ENCODE measurements at regions not wholly inside any gene's neighbourhood (a gene's known extent, or its start where the extent isn't known, plus 50 kb on each side); places are given as distances from the start of the nearest gene placed in this dataset.

- Histone ChIP-seq H3K9me3 (no peaks in the 10 kb centered on the region), H3K27ac (no peak overlapping the region), H3K4me1 (no peaks in the 10 kb centered on the region), H3K27me3 (ENCODE audit: insufficient read depth in 3 of 3, low read length in 2 of 3) (peaks cover 0 to 2% (median 0%) of the 10 kb centered on the region in 3 donors), H3K4me3 (no peak overlapping the region), H3K36me3 (ENCODE audit: insufficient read depth in 1 of 2, low read depth in 1 of 2) (no peaks in the 10 kb centered on the region)
- intact Hi-C loops (cut with DNase I) = no loop called here
- DNase-seq (no peak), ATAC-seq (no peak)
- WGBS, 3 donors = 61 to 69% (median 68%) methylated on average over 14 of the region's 14 CpGs
- no peak for TF ChIP-seq CTCF (IDR thresholded peaks at IDR 0.05)
Measured at GRCh38 chr20:48223715-48224114, 438.4 kb upstream of the SULF2 start.

- 85 to 90% (median 86%) methylated on average over 8 of the region's 8 CpGs for WGBS, 3 donors
- TF ChIP-seq CTCF (IDR thresholded peaks at IDR 0.05) = no peak
- H3K27me3 ChIP-seq (ENCODE audit: insufficient read depth in 3 of 3, low read length in 2 of 3) = peaks cover 0 to 2% (median 0%) of the 10 kb centered on the region in 3 donors
- DNase-seq = no peak
- intact Hi-C loops (cut with DNase I) = no loop called here
- no peak overlapping the region for H3K27ac ChIP-seq
- ATAC-seq = no peak
- no peaks in the 10 kb centered on the region for H3K4me1 ChIP-seq
- H3K4me3 ChIP-seq = no peak overlapping the region
- no peaks in the 10 kb centered on the region for H3K9me3 ChIP-seq
- no peaks in the 10 kb centered on the region for H3K36me3 ChIP-seq (ENCODE audit: insufficient read depth in 1 of 2, low read depth in 1 of 2)
Measured at GRCh38 chr20:48222595-48223180, 437.4 kb upstream of the SULF2 start.

- no peak for TF ChIP-seq CTCF (IDR thresholded peaks at IDR 0.05)
- Histone ChIP-seq H3K4me1 (no peaks in the 10 kb centered on the region), H3K27me3 (ENCODE audit: insufficient read depth in 3 of 3, low read length in 2 of 3) (peaks cover 0 to 2% (median 0%) of the 10 kb centered on the region in 3 donors), H3K27ac (no peak overlapping the region), H3K4me3 (no peak overlapping the region), H3K9me3 (no peaks in the 10 kb centered on the region), H3K36me3 (ENCODE audit: insufficient read depth in 1 of 2, low read depth in 1 of 2) (no peaks in the 10 kb centered on the region)
- intact Hi-C loops (cut with DNase I) = no loop called here
- WGBS, 3 donors = 60 to 65% (median 62%) methylated on average over 6 of the region's 6 CpGs
- ATAC-seq = no peak
- DNase-seq = no peak
Measured at GRCh38 chr20:48220033-48220633, 434.9 kb upstream of the SULF2 start.

GRCh38 chr20:48219306-48219705 is 434.0 kb upstream of the SULF2 start:
- DNase-seq (no peak), ATAC-seq (no peak)
- Histone ChIP-seq H3K27me3 (ENCODE audit: insufficient read depth in 3 of 3, low read length in 2 of 3) (peaks cover 0 to 2% (median 0%) of the 10 kb centered on the region in 3 donors), H3K27ac (no peak overlapping the region), H3K4me1 (no peaks in the 10 kb centered on the region), H3K36me3 (ENCODE audit: insufficient read depth in 1 of 2, low read depth in 1 of 2) (no peaks in the 10 kb centered on the region), H3K9me3 (no peaks in the 10 kb centered on the region), H3K4me3 (no peak overlapping the region)
- 68 to 76% (median 76%) methylated on average over 5 of the region's 5 CpGs for WGBS, 3 donors
- intact Hi-C loops (cut with DNase I) = no loop called here
- no peak for TF ChIP-seq CTCF (IDR thresholded peaks at IDR 0.05)

GRCh38 chr20:48217190-48217589 is 431.9 kb upstream of the SULF2 start:
- Histone ChIP-seq H3K36me3 (ENCODE audit: insufficient read depth in 1 of 2, low read depth in 1 of 2) (no peaks in the 10 kb centered on the region), H3K4me3 (no peak overlapping the region), H3K9me3 (no peaks in the 10 kb centered on the region), H3K27me3 (ENCODE audit: insufficient read depth in 3 of 3, low read length in 2 of 3) (peaks cover 0 to 2% (median 0%) of the 10 kb centered on the region in 3 donors), H3K4me1 (no peaks in the 10 kb centered on the region), H3K27ac (no peak overlapping the region)
- TF ChIP-seq CTCF (IDR thresholded peaks at IDR 0.05) = no peak
- DNase-seq (no peak), ATAC-seq (no peak)
- WGBS, 3 donors = 61 to 65% (median 64%) methylated on average over 14 of the region's 14 CpGs
- intact Hi-C loops (cut with DNase I) = no loop called here
